Body of pancreas (tissue), 4 donors: ENCODE measurements at regions not wholly inside any gene's neighbourhood (a gene's known extent, or its start where the extent isn't known, plus 50 kb on each side); places are given as distances from the start of the nearest gene placed in this dataset.

Source experiments
- ATAC-seq: fragments of 150-250 bp; one replicate; pipeline ENCODE4 v1.9.1; 2016
- DNase-seq, 4 donors: peaks; one replicate each; pipeline ENCODE4 v3.0.0-alpha.2; 2019
- H3K27ac ChIP-seq, 4 donors: fragments of 200-600 bp; sonication (generic); 1 replicate in 3 of 4; 2 replicates in 1 of 4; pipeline versions ENCODE4 v1.5.1 to v1.6.1; 2016 to 2019; ENCODE audit warnings: mild to moderate bottlenecking in 1 of 4, mixed read lengths in 1 of 4, moderate library complexity in 1 of 4
- H3K27me3 ChIP-seq, 2 donors: fragments of 200-600 bp; sonication (generic); one replicate each; pipeline ENCODE4 v1.6.0; 2016; ENCODE audit warnings: mild to moderate bottlenecking in 1 of 2
- H3K36me3 ChIP-seq, 2 donors: fragments of 200-600 bp; sonication (generic); replicated peaks in 1 of 2; 2 replicates each; pipeline ENCODE4 v1.5.1; 2016; ENCODE audit warnings: low read depth in 2 of 2; ENCODE audit not compliant: insufficient read depth in 1 of 2
- H3K4me1 ChIP-seq: fragments of 200-600 bp; sonication (generic); one replicate; pipeline ENCODE4 v1.6.0; 2016
- H3K4me3 ChIP-seq, 2 donors: fragments of 200-600 bp; sonication (generic); 1 replicate in 1 of 2; 2 replicates in 1 of 2; pipeline ENCODE4 v1.5.1; 2016 to 2019
- H3K9me3 ChIP-seq, 3 donors: fragments of 200-600 bp; sonication (generic); 1 replicate in 2 of 3; 2 replicates in 1 of 3; pipeline ENCODE4 v1.5.1; 2016
- CTCF ChIP-seq, 7 experiments: fragments of 450-650 bp in 4 of 7; fragments of 200-600 bp in 3 of 7; sonication (generic) in 3 of 7; IDR thresholded peaks; one replicate each; pipeline ENCODE4 v1.5.1; 2016 to 2019; ENCODE audit warnings: antibody characterized with exemption in 7 of 7
- POLR2A ChIP-seq, 3 donors: fragments of 450-650 bp; IDR thresholded peaks; one replicate each; pipeline ENCODE4 v1.6.1; 2016; ENCODE audit warnings: antibody characterized with exemption in 3 of 3, mild to moderate bottlenecking in 2 of 3
- WGBS, 2 donors: methylation state at CpG; one replicate each; pipeline ENCODE4 v1.1.5; 2017; 5-methylcytosine and 5-hydroxymethylcytosine counted together
- intact Hi-C: fragments of 100-400 bp; cut with DNase I; formaldehyde crosslinking; loops from one replicate; pipeline ENCODE4 v1.15.1; 2023

- Histone ChIP-seq H3K27ac (no peak overlapping the region), H3K4me1 (peaks cover 5% of the 10 kb centered on the region), H3K9me3 (no peaks in the 10 kb centered on the region), H3K36me3 (no peaks in the 10 kb centered on the region), H3K27me3 (no peaks in the 10 kb centered on the region), H3K4me3 (no peak overlapping the region)
- TF ChIP-seq POLR2A (IDR thresholded peaks at IDR 0.05), result no peak
- TF ChIP-seq CTCF (IDR thresholded peaks at IDR 0.05), result no peak
- 22 to 24% methylated on average over 2 of the region's 2 CpGs for WGBS, 2 donors
- DNase-seq (no peak), ATAC-seq (peak; percentile 33)
- intact Hi-C loops, result no loop called here
Measured at GRCh38 chr3:152190636-152191183, 78.0 kb upstream of the MBNL1 start.

- Histone ChIP-seq H3K27ac (no peak overlapping the region), H3K27me3 (no peaks in the 10 kb centered on the region), H3K4me1 (peaks cover 5% of the 10 kb centered on the region), H3K4me3 (no peak overlapping the region), H3K36me3 (no peaks in the 10 kb centered on the region), H3K9me3 (no peaks in the 10 kb centered on the region)
- DNase-seq (no peak), ATAC-seq (no peak)
- 74 to 86% methylated on average over 4 of the region's 4 CpGs for WGBS, 2 donors
- intact Hi-C loops, result no loop called here
- TF ChIP-seq CTCF (IDR thresholded peaks at IDR 0.05) (no peak), POLR2A (IDR thresholded peaks at IDR 0.05) (no peak)
Measured at GRCh38 chr3:152192050-152192449, 76.7 kb upstream of the MBNL1 start.

- WGBS, 2 donors, result 46 to 73% methylated on average over 5 of the region's 5 CpGs
- H3K4me3 ChIP-seq, result no peak overlapping the region
- intact Hi-C loops, result no loop called here
Measured at GRCh38 chr3:152192936-152193672, 75.6 kb upstream of the MBNL1 start.

GRCh38 chr3:152193673-152194267 is 75.0 kb upstream of the MBNL1 start:
- intact Hi-C loops, result no loop called here
- H3K4me1 ChIP-seq, result peaks cover 13% of the 10 kb centered on the region
- DNase-seq, result no peak
- peak overlapping the region in 3 of 4 donors; percentile 6 to 63 (median 16) for H3K27ac ChIP-seq
- 60 to 76% methylated on average over 16 of the region's 16 CpGs for WGBS, 2 donors
- no peaks in the 10 kb centered on the region for H3K9me3 ChIP-seq
- ATAC-seq, result no peak
- H3K36me3 ChIP-seq, result no peaks in the 10 kb centered on the region
- TF ChIP-seq CTCF (IDR thresholded peaks at IDR 0.05) (no peak), POLR2A (IDR thresholded peaks at IDR 0.05) (no peak)
- peak overlapping the region in 1 of 2 donors; percentile 15 for H3K4me3 ChIP-seq
- no peaks in the 10 kb centered on the region for H3K27me3 ChIP-seq

More at GRCh38 chr3:152192936-152193672, 75.6 kb upstream of the MBNL1 start:
- Histone ChIP-seq H3K36me3 (no peaks in the 10 kb centered on the region), H3K27me3 (no peaks in the 10 kb centered on the region), H3K9me3 (no peaks in the 10 kb centered on the region), H3K4me1 (peaks cover 11% of the 10 kb centered on the region), H3K27ac (peak overlapping the region in 3 of 4 donors; percentile 6 to 63 (median 16))
- DNase-seq (no peak), ATAC-seq (no peak)
- TF ChIP-seq CTCF (IDR thresholded peaks at IDR 0.05), result no peak
- TF ChIP-seq POLR2A (IDR thresholded peaks at IDR 0.05), result no peak
